C4-2B (cell line): ENCODE measurements at regions not wholly inside any gene's neighbourhood (a gene's known extent, or its start where the extent isn't known, plus 50 kb on each side); places are given as distances from the start of the nearest gene placed in this dataset.

Source experiments
- CTCF ChIP-seq: fragments of 450-650 bp; conservative IDR thresholded peaks from 2 replicates; pipeline ENCODE4 v1.5.1; 2017; ENCODE audit warnings: mild to moderate bottlenecking
- ZFX ChIP-seq: fragments of 450-650 bp; IDR thresholded peaks from 2 replicates; pipeline ENCODE4 v1.6.1; 2017

GRCh38 chr2:157075924-157076323, 181.6 kb upstream of the GALNT5 start:
- no peak for TF ChIP-seq CTCF
- TF ChIP-seq ZFX = no peak
